ENCODE measurements at regions not wholly inside any gene's neighbourhood (a gene's known extent, or its start where the extent isn't known, plus 50 kb on each side); places are given as distances from the start of the nearest gene placed in this dataset.
A peak's percentile ranks its signal among the peaks of the same experiment; 100 is the strongest.
"Not testable (repeated sequence)": the region's sequence is repeated elsewhere in the genome, so short reads cannot be mapped to it uniquely, and the experiment has no call there.

GRCh38 chr10:28733245-28733644 is 55.9 kb downstream of the BAMBI start:
- FAIRE-seq = no peak
- DNase-seq (ENCODE audit: low spot score) = no peak

DNA sequence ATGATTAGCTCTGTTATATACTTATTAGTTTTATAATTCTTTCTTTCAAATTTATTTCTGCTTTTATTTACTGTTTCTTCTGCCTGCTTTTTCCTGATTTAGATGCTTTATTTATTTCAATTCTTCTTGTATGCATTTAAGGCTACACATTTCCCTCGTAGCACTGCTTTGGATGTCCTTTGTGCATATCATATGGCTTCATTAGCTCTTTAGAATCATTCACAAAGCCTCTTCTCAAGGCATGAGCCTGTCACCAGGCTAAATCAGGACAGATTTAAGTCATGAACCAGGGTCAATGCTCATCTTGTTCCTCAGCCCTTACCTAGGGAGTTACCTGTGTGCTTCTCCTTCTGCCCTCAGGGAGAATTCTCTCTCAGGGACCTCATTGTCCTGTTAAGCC is 56.3 kb downstream of the BAMBI start:
- FAIRE-seq (no peak), DNase-seq (ENCODE audit: low spot score) (no peak)

GRCh38 chr10:28734938-28735759 is 57.8 kb downstream of the BAMBI start:
- FAIRE-seq = peak; percentile 58
- DNase-seq (ENCODE audit: low spot score) = peak; percentile 83

GRCh38 chr10:28737096-28737495 is 59.8 kb downstream of the BAMBI start:
- peak; percentile 32 for FAIRE-seq
- DNase-seq (ENCODE audit: low spot score) = no peak

- DNase-seq (ENCODE audit: low spot score) (no peak), FAIRE-seq (no peak)
These were observed 60.9 kb downstream of the BAMBI start for GRCh38 chr10:28738200-28738599.

DNA sequence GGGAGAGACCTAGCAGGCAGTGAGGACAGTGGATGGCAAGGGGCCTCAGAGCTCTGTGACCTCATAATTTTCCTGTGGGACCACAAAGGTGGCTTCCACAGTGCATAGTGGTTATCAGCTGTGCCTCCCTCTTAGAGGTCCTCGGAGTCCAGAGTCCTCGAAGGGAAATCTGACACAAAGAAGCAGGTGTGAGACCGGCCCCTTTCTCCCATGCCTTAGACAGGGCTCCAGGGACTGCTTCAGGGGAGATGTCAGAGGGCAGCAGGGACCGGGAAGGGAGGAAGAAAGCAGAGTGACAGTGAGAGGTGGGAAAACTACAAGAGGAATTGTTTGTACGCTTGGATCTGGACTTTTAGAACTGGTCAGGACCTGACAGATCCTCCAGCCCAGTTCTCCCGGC is 66.3 kb downstream of the BAMBI start:
- no peak for FAIRE-seq

GRCh38 chr10:28744069-28744768 is 66.9 kb downstream of the BAMBI start:
- DNase-seq (ENCODE audit: low spot score) (no peak), FAIRE-seq (no peak)

More for the DNA sequence above, 66.3 kb downstream of the BAMBI start:
- DNase-seq (ENCODE audit: low spot score) = no peak

DNA sequence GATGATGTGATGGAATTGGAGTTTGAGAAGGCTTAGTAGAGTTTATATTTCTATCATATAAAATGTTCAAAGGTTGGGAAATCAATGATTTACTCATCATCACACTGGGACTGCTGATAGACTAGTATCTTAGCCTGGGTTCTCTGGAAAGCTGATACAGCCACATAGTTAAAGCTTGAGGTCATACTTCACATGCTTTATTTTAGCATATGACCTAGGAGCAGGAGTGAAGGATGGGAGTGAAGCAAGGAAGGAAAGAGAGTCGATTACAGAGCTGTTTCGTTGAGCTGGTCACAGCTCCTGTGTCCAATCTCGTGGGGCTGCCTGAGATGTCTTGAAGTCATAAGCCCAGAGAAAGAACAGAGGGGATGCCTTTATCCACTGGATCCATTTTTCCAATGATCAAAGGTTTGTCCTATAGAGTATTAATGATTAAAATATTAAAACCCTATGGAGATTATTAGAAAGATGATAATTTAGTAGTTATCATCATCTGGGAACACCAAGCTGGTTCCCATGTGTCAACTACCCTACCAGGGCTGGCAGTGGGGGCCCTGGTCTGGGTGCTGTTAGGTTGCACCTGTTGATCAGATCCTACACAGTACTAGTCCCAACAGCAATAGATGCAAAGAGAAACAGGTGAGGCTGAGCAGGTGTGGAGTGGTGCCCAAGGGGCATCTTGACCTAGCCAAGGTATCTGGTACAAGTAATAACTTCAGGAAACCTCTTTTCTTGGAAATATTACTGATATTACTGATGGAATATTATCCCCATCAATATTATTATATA is 77.8 kb downstream of the BAMBI start:
- DNase-seq (ENCODE audit: low spot score) (peak; percentile 41), FAIRE-seq (no peak)

DNA sequence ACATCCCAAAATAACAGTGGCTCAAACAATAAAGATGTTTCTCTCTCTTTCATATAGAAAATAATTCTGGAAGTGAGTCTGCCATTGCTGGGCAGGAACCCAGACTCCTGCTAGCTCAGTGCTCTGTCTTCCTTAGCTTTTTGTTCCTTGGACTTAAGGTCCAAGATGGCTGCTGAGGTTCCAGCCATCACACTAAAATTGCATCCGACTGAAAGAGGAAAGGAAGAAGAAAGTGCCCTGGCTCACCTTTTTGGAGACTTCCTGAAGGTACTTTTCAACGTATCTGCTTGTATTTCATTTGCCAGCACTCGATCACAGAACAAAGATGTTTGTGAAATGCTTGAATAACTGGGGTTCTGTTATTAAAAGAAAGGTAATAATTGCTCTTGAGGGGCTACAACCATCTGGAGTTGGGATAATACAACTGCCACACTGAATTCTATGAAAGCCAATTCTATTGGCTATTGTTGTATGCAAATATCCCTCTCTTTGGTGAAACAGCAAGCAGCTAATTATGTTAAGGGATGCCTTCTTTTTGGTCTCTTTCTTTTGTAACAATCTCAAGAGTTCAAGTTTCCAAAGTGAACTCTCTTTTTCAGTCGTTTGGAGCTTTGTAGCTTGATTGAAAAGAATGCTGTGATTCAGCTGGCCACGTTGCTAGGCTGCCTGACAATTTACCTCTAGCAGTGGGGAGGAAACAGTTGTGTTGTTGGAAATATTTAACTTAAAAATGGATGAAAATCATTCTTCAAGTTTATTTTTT is 83.9 kb downstream of the BAMBI start:
- FAIRE-seq (no peak), DNase-seq (ENCODE audit: low spot score) (no peak)

GRCh38 chr10:28763471-28764170 is 86.3 kb downstream of the BAMBI start:
- DNase-seq (ENCODE audit: low spot score) = no peak
- no peak for FAIRE-seq

GRCh38 chr10:28765641-28766040 is 88.3 kb downstream of the BAMBI start:
- no peak for FAIRE-seq

DNA sequence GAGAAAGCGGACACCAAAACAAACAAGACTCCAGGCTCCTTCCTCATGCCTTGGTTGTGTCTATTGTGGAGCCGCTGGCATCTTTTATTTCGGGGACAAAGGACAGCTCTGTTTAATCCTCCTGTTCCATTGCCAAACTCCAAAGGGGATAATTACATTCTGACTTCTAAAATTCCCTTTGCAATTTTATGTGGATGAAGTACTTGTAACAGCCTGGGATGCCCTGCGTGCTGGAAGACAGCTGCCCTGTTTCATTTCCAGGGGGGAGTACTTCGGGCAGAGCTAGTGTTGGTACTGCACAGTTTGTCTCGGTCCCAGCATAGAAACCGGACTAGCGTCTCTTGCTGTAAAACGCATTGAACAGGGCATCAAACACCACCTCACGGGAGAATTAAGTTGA is 90.9 kb downstream of the BAMBI start:
- DNase-seq (ENCODE audit: low spot score) (no peak), FAIRE-seq (no peak)

More at GRCh38 chr10:28765641-28766040, 88.3 kb downstream of the BAMBI start:
- no peak for DNase-seq (ENCODE audit: low spot score)

DNA sequence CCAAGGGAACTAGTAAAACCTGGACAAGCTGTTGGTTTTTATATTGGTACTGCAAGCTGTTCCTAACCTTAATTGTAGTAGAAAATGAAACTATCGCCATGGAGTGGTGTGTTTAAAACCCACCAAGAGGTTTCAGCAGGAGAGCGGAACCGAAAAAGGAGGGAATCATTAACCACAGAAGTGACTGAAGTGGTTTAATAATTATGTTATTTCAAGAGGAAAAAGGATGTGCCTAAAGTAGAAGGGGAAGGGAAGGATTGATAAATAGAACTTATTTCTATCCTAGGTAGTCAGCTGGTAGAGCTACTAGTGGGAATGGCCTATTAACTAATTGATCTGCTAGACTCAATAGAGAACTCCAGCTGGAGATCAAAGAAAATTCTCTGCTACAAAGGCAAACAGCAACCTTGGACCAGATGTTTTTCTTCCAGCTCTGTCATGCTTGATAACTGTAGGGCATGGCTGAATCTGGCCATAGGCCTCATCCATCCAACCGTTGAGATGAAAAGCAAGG is 91.8 kb downstream of the BAMBI start:
- no peak for DNase-seq (ENCODE audit: low spot score)
- FAIRE-seq = no peak

- not testable (repeated sequence) for FAIRE-seq
These were observed 94.3 kb downstream of the BAMBI start for GRCh38 chr10:28771580-28772090.

GRCh38 chr10:28774051-28774995 is 97.0 kb downstream of the BAMBI start:
- DNase-seq (ENCODE audit: low spot score) = no peak
- no peak for FAIRE-seq

More at GRCh38 chr10:28771580-28772090, 94.3 kb downstream of the BAMBI start:
- not testable (repeated sequence) for DNase-seq (ENCODE audit: low spot score)

DNA sequence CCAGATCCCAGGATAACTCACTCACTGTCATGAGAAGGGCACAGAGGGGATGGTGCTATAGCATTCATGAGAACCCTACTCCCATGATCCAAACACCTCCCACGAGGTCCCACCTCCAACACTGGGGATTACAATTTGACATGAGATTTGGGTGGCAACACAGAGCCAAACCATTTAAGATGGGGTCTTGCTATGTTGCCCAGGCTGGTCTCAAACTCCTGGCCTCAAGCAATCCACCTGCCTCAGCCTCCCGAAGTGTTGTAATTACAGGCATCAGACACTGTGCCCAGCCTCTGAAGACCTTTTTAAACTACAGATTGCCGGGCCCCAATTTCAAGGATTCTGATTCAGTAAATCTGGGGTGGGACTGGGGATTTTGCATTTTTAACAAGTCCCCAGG is 98.5 kb downstream of the BAMBI start:
- no peak for DNase-seq (ENCODE audit: low spot score)
- no peak for FAIRE-seq

DNA sequence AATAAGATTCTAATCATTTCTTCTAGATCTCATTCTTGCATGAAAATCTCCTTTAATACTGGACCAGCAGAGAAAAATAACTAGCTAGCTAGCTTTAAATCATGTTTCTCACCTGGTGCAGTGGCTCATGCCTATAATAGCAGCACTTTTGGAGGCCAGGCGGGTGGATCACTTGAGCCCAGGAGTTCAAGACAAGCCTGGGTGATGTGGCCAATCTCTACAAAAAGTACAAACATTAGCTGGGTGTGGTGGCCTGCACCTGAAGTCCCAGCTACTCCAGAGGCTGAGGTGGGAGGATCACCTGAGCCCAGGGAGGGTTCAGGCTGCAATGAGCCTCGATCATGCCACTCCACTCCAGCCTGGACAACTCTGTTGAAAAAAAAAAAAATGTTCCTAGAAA is 99.2 kb downstream of the BAMBI start:
- DNase-seq (ENCODE audit: low spot score) (no peak), FAIRE-seq (no peak)

DNA sequence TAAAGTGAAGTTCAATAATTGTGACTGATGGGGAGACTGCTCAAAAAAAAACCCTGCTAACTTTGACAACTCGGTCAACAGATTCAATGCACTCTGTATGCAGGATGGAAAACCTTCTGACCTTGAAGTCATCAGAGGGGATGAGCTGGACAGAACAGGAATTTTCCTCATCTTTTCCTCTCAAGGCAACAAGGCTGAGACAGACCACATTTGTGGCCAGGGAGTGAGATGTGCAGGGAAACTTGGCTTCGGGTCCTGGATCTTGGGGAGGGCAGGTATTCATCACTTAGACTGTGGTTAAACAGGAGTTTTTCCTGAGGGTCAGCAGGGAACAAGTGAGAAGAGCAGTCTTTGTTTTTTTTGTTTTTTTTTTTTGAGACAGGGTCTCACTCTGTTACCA is 100.6 kb downstream of the BAMBI start:
- FAIRE-seq (peak; percentile 42), DNase-seq (ENCODE audit: low spot score) (no peak)

DNA sequence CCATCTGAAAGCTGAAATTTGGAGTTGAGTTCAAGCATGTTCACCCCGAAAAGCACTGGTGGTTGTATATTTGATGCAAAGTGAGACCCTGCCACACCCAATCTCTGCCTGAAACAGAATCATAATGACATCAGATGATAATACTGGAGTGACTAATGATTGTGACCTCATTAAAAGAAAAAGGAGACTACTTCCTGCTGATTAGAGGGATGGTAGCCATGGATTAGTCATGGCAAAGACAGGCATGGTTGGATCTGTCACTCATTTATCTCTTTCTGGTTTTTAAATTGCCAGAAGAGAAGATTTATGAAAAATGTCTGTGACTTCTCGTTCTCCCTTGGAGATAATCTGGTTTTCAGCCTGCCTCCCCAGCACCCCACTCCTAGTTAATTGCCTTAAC is 101.2 kb downstream of the BAMBI start:
- DNase-seq (ENCODE audit: low spot score) = no peak
- no peak for FAIRE-seq

All from urothelium cell line (cell line).